Erythroblast (primary cell): ENCODE measurements at regions not wholly inside any gene's neighbourhood (a gene's known extent, or its start where the extent isn't known, plus 50 kb on each side); places are given as distances from the start of the nearest gene placed in this dataset.

Source experiments
- GATA1 ChIP-seq: IDR thresholded peaks from 2 replicates; pipeline ENCODE4 v1.6.1; 2011; ENCODE audit warnings: low read depth, mild to moderate bottlenecking, control low read depth, low read length, moderate library complexity
- POLR2A ChIP-seq: IDR thresholded peaks from 2 replicates; pipeline ENCODE4 v1.6.1; 2011; ENCODE audit warnings: mild to moderate bottlenecking, low read length

GRCh38 chr3:23735062-23735461 is 70.7 kb upstream of the UBE2E1 start:
- no peak for TF ChIP-seq POLR2A
- no peak for TF ChIP-seq GATA1
